GM18867 (cell line): ENCODE measurements at regions not wholly inside any gene's neighbourhood (a gene's known extent, or its start where the extent isn't known, plus 50 kb on each side); places are given as distances from the start of the nearest gene placed in this dataset.
"Not testable (repeated sequence)": the region's sequence is repeated elsewhere in the genome, so short reads cannot be mapped to it uniquely, and the experiment has no call there.

Experiments used
- ATAC-seq: cut with Tn5 transposase; IDR thresholded peaks from one replicate; pipeline ENCODE4 v1.9.1; 2021; ENCODE audit warnings: mild to moderate bottlenecking, moderate library complexity; ENCODE audit not compliant: unreplicated experiment

GRCh38 chr15:96046620-96047240, 283.8 kb upstream of the NR2F2 start:
- ATAC-seq: no peak

- no peak for ATAC-seq
These were observed 283.1 kb upstream of the NR2F2 start for GRCh38 chr15:96047255-96047931.

GRCh38 chr15:96049323-96049722, 281.2 kb upstream of the NR2F2 start:
- ATAC-seq: no peak

GRCh38 chr15:96049766-96050165, 280.7 kb upstream of the NR2F2 start:
- no peak for ATAC-seq

- no peak for ATAC-seq
These were observed 278.9 kb upstream of the NR2F2 start for GRCh38 chr15:96051598-96051997.

GRCh38 chr15:96052154-96052553, 278.3 kb upstream of the NR2F2 start:
- ATAC-seq: no peak

- ATAC-seq: no peak
These were observed 277.9 kb upstream of the NR2F2 start for GRCh38 chr15:96052572-96053030.

- no peak for ATAC-seq
These were observed 277.3 kb upstream of the NR2F2 start for GRCh38 chr15:96053031-96053780.

- no peak for ATAC-seq
These were observed 276.6 kb upstream of the NR2F2 start for GRCh38 chr15:96053781-96054428.

- no peak for ATAC-seq
These were observed 275.9 kb upstream of the NR2F2 start for GRCh38 chr15:96054621-96055020.

GRCh38 chr15:96058103-96058851, 272.2 kb upstream of the NR2F2 start:
- peak; percentile 60 for ATAC-seq

- not testable (repeated sequence) for ATAC-seq
These were observed 271.7 kb upstream of the NR2F2 start for GRCh38 chr15:96058852-96059103.

- ATAC-seq: not testable (repeated sequence)
These were observed 269.9 kb upstream of the NR2F2 start for GRCh38 chr15:96060591-96060990.

- ATAC-seq: no peak
These were observed 266.1 kb upstream of the NR2F2 start for GRCh38 chr15:96064351-96064756.

- no peak for ATAC-seq
These were observed 264.4 kb upstream of the NR2F2 start for GRCh38 chr15:96066126-96066525.

GRCh38 chr15:96066852-96067495, 263.5 kb upstream of the NR2F2 start:
- no peak for ATAC-seq

GRCh38 chr15:96067677-96068076, 262.8 kb upstream of the NR2F2 start:
- ATAC-seq: no peak

GRCh38 chr15:96068897-96069296, 261.6 kb upstream of the NR2F2 start:
- ATAC-seq: no peak

- ATAC-seq: no peak
These were observed 259.9 kb upstream of the NR2F2 start for GRCh38 chr15:96070636-96071035.

GRCh38 chr15:96072821-96073220, 257.7 kb upstream of the NR2F2 start:
- ATAC-seq: no peak
